ENCODE measurements at regions not wholly inside any gene's neighbourhood (a gene's known extent, or its start where the extent isn't known, plus 50 kb on each side); places are given as distances from the start of the nearest gene placed in this dataset.

GRCh38 chr15:27617013-27617412, 482.1 kb downstream of the OCA2 start:
- no peak for TF ChIP-seq CTCF (conservative IDR thresholded peaks at IDR 0.05 in 1 of 2, IDR thresholded peaks at IDR 0.05 in 1 of 2; ENCODE audit: extremely low read depth in 1 of 2, insufficient read depth in 1 of 2, low read depth in 1 of 2, low read length in 2 of 2)
- TF ChIP-seq EZH2 (IDR thresholded peaks at IDR 0.05; ENCODE audit: borderline replicate concordance, low read length): no peak
